Spleen (tissue), 7 donors: ENCODE measurements at regions not wholly inside any gene's neighbourhood (a gene's known extent, or its start where the extent isn't known, plus 50 kb on each side); places are given as distances from the start of the nearest gene placed in this dataset.

Experiments
- CTCF ChIP-seq, 11 experiments: fragments of 200-600 bp in 7 of 11; fragments of 450-650 bp in 4 of 11; sonication (generic) in 4 of 11; IDR thresholded peaks in 8 of 11; conservative IDR thresholded peaks in 3 of 11; 1 replicate in 7 of 11; 2 replicates in 4 of 11; pipeline versions ENCODE4 v1.4.0 to v1.8.0; 2016 to 2021; ENCODE audit warnings: antibody characterized with exemption in 11 of 11, inconsistent platforms in 4 of 11, mild to moderate bottlenecking in 1 of 11
- POLR2A ChIP-seq, 3 donors: fragments of 450-650 bp; IDR thresholded peaks; one replicate each; pipeline ENCODE4 v1.5.1; 2017; ENCODE audit warnings: antibody characterized with exemption in 3 of 3, mild to moderate bottlenecking in 1 of 3
- donor health status: DM: no; HTN: no; CAD: no; lungs with moderate emphysema.
- donor health status: DM: no; HTN: no; CAD: no.
- donor health status: DM: no; HTN: no; CAD: no.

DNA sequence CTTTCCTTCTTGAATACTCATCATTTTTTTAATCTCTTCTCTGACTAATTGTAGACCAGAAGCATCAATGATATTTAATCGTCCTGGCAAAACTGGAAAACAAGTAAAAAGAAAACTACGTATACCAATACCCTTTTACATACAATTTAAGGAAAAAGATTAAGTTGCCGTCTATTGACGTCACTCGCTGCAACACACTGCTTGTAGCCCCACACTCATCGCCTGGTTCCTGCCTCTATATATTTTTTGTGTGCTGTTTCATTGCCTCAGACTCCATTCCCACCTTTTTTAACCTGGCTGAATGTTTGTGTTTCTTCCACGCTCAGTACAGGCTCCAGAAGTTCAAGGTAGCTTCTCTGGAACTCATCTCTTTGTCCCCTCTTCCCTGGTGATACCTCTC is 536.2 kb downstream of the METTL4 start:
- TF ChIP-seq CTCF (IDR thresholded peaks at IDR 0.05 in 8 of 11, conservative IDR thresholded peaks at IDR 0.05 in 3 of 11) (no peak), POLR2A (IDR thresholded peaks at IDR 0.05) (no peak)
